Heart left ventricle (tissue), 13 donors: ENCODE measurements at regions not wholly inside any gene's neighbourhood (a gene's known extent, or its start where the extent isn't known, plus 50 kb on each side); places are given as distances from the start of the nearest gene placed in this dataset.

Experiments used
- CTCF ChIP-seq, 12 donors: fragments of 200-600 bp; sonication (generic) in 4 of 12; IDR thresholded peaks; one replicate each; pipeline versions ENCODE4 v1.5.0 to v1.8.0; 2018 to 2022; ENCODE audit warnings: antibody characterized with exemption in 12 of 12, mild to moderate bottlenecking in 5 of 12
- POLR2A ChIP-seq, 2 donors: fragments of 450-650 bp; IDR thresholded peaks; one replicate each; pipeline ENCODE4 v1.6.1; 2017; ENCODE audit warnings: antibody characterized with exemption in 2 of 2, mild to moderate bottlenecking in 2 of 2, moderate library complexity in 2 of 2
- donor health status: ischemic (EF 13 %, LVEDD 7.1; RV severe dilation, severe dysfunction).
- donor health status: DM: no; HTN: yes; CAD: no.
- donor health status: DM: no; HTN: no; CAD: no.
- donor health status: ischemic (EF 25% LVEDD 6.9; RV normal size, moderate dysfunction).
- donor health status: ischemic (EF 25% LVEDD 5.7; RV mildly dilated, moderate dysfunction).
- donor health status: ischemic (EF 35%, LVEDD 5.7; RV mildly dilated, moderate dysfunction).
- donor health status: nonischemic (EF 11% LVEDD 7.7; RV severe dilation, severe dysfunction).
- donor health status: DM: yes; HTN: yes; CAD: no.
- donor health status: PGD.
- donor health status: ischemic (EF 29% LVEDD 5.4; RV normal size, mild dysfunction).
- donor health status: nonischemic (EF 23%, LVEDD 6.1; RV moderate dilation, normal function).

- TF ChIP-seq CTCF (IDR thresholded peaks at IDR 0.05) (no peak), POLR2A (IDR thresholded peaks at IDR 0.05) (no peak)
Measured at GRCh38 chr11:107197932-107198331, 179.7 kb upstream of the GUCY1A2 start.
